ENCODE measurements at regions not wholly inside any gene's neighbourhood (a gene's known extent, or its start where the extent isn't known, plus 50 kb on each side); places are given as distances from the start of the nearest gene placed in this dataset.

- peak; percentile 66 for DNase-seq (ENCODE audit: unreplicated experiment)
- POLR2A ChIA-PET = interaction anchor here (0.6 to 1.2 kb wide), 6 partner anchors 9 to 108 kb away, joined by 3 to 5 read pairs (median 4); no protein-coding TSS in a partner anchor
- no peak overlapping the region for H3K4me3 Mint-ChIP-seq (ENCODE audit: unreplicated experiment)
- no peaks in the 10 kb centered on the region for H3K9me3 Mint-ChIP-seq (ENCODE audit: unreplicated experiment)
- no peak for TF ChIP-seq CTCF (IDR thresholded peaks at IDR 0.05; ENCODE audit: unreplicated experiment)
- intact Hi-C loops (cut with micrococcal nuclease) = no loop called here
- no TSS peak for BruUV-seq (replicated peaks)
- H3K27me3 Mint-ChIP-seq (ENCODE audit: insufficient read depth, unreplicated experiment) = no peaks in the 10 kb centered on the region
- H3K27ac Mint-ChIP-seq (ENCODE audit: low read depth, unreplicated experiment) = no peak overlapping the region
- peaks cover 37% of the 10 kb centered on the region for H3K4me1 Mint-ChIP-seq (ENCODE audit: insufficient read depth, unreplicated experiment)
- H3K36me3 Mint-ChIP-seq (ENCODE audit: insufficient read depth, unreplicated experiment) = no peaks in the 10 kb centered on the region
- CTCF ChIA-PET = interaction anchor here (0.6 to 1.8 kb wide), 6 partner anchors 8 to 384 kb away, joined by 3 to 6 read pairs (median 3); no protein-coding TSS in a partner anchor
Observed at GRCh38 chr3:177610686-177611633, 413.7 kb upstream of the TBL1XR1 start.

GRCh38 chr3:177611752-177612334 is 414.6 kb upstream of the TBL1XR1 start:
- ChIA-PET CTCF (interaction anchor here (0.6 to 1.8 kb wide), 4 partner anchors 7 to 114 kb away, joined by 3 to 6 read pairs (median 4); no protein-coding TSS in a partner anchor), POLR2A (interaction anchor here (0.6 to 1.2 kb wide), 3 partner anchors 16 to 21 kb away, joined by 3 to 4 read pairs (median 4); no protein-coding TSS in a partner anchor)
- BruUV-seq (replicated peaks) = no TSS peak
- intact Hi-C loops (cut with micrococcal nuclease) = no loop called here
- Mint-ChIP-seq H3K27ac (ENCODE audit: low read depth, unreplicated experiment) (peak overlapping the region; percentile 35), H3K4me1 (ENCODE audit: insufficient read depth, unreplicated experiment) (peaks cover 42% of the 10 kb centered on the region), H3K4me3 (ENCODE audit: unreplicated experiment) (no peak overlapping the region), H3K36me3 (ENCODE audit: insufficient read depth, unreplicated experiment) (no peaks in the 10 kb centered on the region), H3K9me3 (ENCODE audit: unreplicated experiment) (no peaks in the 10 kb centered on the region), H3K27me3 (ENCODE audit: insufficient read depth, unreplicated experiment) (no peaks in the 10 kb centered on the region)
- DNase-seq (ENCODE audit: unreplicated experiment) = no peak
- TF ChIP-seq CTCF (IDR thresholded peaks at IDR 0.05; ENCODE audit: unreplicated experiment) = no peak

- DNase-seq (ENCODE audit: unreplicated experiment) = no peak
- Mint-ChIP-seq H3K4me1 (ENCODE audit: insufficient read depth, unreplicated experiment) (peaks cover 44% of the 10 kb centered on the region), H3K4me3 (ENCODE audit: unreplicated experiment) (no peak overlapping the region), H3K36me3 (ENCODE audit: insufficient read depth, unreplicated experiment) (peaks cover 6% of the 10 kb centered on the region), H3K27ac (ENCODE audit: low read depth, unreplicated experiment) (no peak overlapping the region), H3K27me3 (ENCODE audit: insufficient read depth, unreplicated experiment) (no peaks in the 10 kb centered on the region), H3K9me3 (ENCODE audit: unreplicated experiment) (no peaks in the 10 kb centered on the region)
- POLR2A ChIA-PET = interaction anchor here (0.6 to 1.5 kb wide), 4 partner anchors 9 to 460 kb away, joined by 3 to 5 read pairs (median 4); no protein-coding TSS in a partner anchor
- intact Hi-C loops (cut with micrococcal nuclease) = no loop called here
- CTCF ChIA-PET = interaction anchor here (0.6 to 1.0 kb wide), 5 partner anchors 9 to 822 kb away, joined by 3 to 5 read pairs (median 4); no protein-coding TSS in a partner anchor
- no peak for TF ChIP-seq CTCF (IDR thresholded peaks at IDR 0.05; ENCODE audit: unreplicated experiment)
- no TSS peak for BruUV-seq (replicated peaks)
Observed at GRCh38 chr3:177613901-177614300, 416.6 kb upstream of the TBL1XR1 start.

- POLR2A ChIA-PET = interaction anchor here (0.6 to 1.6 kb wide), 12 partner anchors 9 to 564 kb away, joined by 3 to 7 read pairs (median 4); no protein-coding TSS in a partner anchor
- no peak for TF ChIP-seq CTCF (IDR thresholded peaks at IDR 0.05; ENCODE audit: unreplicated experiment)
- H3K36me3 Mint-ChIP-seq (ENCODE audit: insufficient read depth, unreplicated experiment) = peaks cover 6% of the 10 kb centered on the region
- H3K27ac Mint-ChIP-seq (ENCODE audit: low read depth, unreplicated experiment) = peak overlapping the region; percentile 80
- intact Hi-C loops (cut with micrococcal nuclease) = no loop called here
- CTCF ChIA-PET = interaction anchor here (0.8 kb wide), 2 partner anchors 34 to 196 kb away, joined by 3 read pairs; no protein-coding TSS in a partner anchor
- no TSS peak for BruUV-seq (replicated peaks)
- DNase-seq (ENCODE audit: unreplicated experiment) = peak; percentile 98
- H3K9me3 Mint-ChIP-seq (ENCODE audit: unreplicated experiment) = no peaks in the 10 kb centered on the region
- peaks cover 52% of the 10 kb centered on the region for H3K4me1 Mint-ChIP-seq (ENCODE audit: insufficient read depth, unreplicated experiment)
- no peak overlapping the region for H3K4me3 Mint-ChIP-seq (ENCODE audit: unreplicated experiment)
- H3K27me3 Mint-ChIP-seq (ENCODE audit: insufficient read depth, unreplicated experiment) = no peaks in the 10 kb centered on the region
Observed at GRCh38 chr3:177615015-177615414, 417.7 kb upstream of the TBL1XR1 start.
